ENCODE measurements at regions not wholly inside any gene's neighbourhood (a gene's known extent, or its start where the extent isn't known, plus 50 kb on each side); places are given as distances from the start of the nearest gene placed in this dataset.

DNA sequence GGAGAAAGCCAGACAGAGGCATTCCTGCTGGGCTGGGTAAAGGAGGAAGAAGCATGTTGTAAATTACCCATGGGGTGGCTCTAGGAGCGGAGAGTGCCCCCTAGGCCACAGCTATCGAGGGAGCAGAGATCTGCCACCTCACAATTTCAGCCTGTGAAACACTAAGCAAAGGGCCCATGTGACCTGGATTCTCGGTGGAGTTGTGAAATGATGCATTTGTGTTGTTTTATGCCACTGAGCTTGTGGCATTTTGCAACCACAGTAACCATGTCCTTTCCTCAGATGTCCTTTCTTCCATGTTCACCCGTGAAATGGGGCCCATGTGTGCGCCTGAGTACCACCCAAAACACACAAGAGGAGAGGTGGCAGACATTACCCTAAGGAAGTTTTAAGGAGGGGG, 159.3 kb downstream of the SYK start:
- no peaks in the 10 kb centered on the region for H3K9me3 Mint-ChIP-seq
- H3K27me3 Mint-ChIP-seq (ENCODE audit: low read depth), result peaks cover 3% of the 10 kb centered on the region
- peaks cover 19% of the 10 kb centered on the region for H3K4me1 Mint-ChIP-seq
- H3K4me3 Mint-ChIP-seq, result no peak overlapping the region
- no peaks in the 10 kb centered on the region for H3K36me3 Mint-ChIP-seq (ENCODE audit: low read depth)
- TF ChIP-seq, protein P1, sequence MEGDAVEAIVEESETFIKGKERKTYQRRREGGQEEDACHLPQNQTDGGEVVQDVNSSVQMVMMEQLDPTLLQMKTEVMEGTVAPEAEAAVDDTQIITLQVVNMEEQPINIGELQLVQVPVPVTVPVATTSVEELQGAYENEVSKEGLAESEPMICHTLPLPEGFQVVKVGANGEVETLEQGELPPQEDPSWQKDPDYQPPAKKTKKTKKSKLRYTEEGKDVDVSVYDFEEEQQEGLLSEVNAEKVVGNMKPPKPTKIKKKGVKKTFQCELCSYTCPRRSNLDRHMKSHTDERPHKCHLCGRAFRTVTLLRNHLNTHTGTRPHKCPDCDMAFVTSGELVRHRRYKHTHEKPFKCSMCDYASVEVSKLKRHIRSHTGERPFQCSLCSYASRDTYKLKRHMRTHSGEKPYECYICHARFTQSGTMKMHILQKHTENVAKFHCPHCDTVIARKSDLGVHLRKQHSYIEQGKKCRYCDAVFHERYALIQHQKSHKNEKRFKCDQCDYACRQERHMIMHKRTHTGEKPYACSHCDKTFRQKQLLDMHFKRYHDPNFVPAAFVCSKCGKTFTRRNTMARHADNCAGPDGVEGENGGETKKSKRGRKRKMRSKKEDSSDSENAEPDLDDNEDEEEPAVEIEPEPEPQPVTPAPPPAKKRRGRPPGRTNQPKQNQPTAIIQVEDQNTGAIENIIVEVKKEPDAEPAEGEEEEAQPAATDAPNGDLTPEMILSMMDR (IDR thresholded peaks at IDR 0.05; ENCODE audit: unreplicated experiment in 3 of 3), result no peak
- no peak overlapping the region for H3K27ac Mint-ChIP-seq

DNA sequence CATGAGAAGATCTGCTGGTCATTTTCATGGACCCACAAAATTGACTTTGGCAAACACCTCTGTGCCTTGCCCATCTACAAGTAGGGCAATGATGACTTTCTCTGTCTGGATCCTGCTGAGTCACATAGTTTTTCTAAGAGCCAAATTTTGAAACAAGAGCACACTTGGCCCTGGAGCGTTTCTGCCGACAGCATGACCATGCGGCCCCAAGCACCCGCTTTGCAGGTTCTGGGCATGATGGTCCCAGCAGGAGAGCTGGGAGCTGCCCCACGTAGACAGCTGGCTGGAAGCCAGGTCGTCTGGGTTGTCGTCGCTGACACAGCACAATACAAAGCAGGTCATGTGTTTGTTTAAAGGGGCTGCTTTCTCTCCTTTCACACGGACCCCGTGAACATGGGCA, 159.8 kb downstream of the SYK start:
- H3K27me3 Mint-ChIP-seq (ENCODE audit: low read depth), result peaks cover 3% of the 10 kb centered on the region
- H3K27ac Mint-ChIP-seq, result no peak overlapping the region
- H3K9me3 Mint-ChIP-seq, result no peaks in the 10 kb centered on the region
- TF ChIP-seq, protein P1 (IDR thresholded peaks at IDR 0.05; ENCODE audit: unreplicated experiment in 3 of 3), result no peak
- H3K4me1 Mint-ChIP-seq, result peaks cover 19% of the 10 kb centered on the region
- H3K36me3 Mint-ChIP-seq (ENCODE audit: low read depth), result no peaks in the 10 kb centered on the region
- H3K4me3 Mint-ChIP-seq, result no peak overlapping the region

DNA sequence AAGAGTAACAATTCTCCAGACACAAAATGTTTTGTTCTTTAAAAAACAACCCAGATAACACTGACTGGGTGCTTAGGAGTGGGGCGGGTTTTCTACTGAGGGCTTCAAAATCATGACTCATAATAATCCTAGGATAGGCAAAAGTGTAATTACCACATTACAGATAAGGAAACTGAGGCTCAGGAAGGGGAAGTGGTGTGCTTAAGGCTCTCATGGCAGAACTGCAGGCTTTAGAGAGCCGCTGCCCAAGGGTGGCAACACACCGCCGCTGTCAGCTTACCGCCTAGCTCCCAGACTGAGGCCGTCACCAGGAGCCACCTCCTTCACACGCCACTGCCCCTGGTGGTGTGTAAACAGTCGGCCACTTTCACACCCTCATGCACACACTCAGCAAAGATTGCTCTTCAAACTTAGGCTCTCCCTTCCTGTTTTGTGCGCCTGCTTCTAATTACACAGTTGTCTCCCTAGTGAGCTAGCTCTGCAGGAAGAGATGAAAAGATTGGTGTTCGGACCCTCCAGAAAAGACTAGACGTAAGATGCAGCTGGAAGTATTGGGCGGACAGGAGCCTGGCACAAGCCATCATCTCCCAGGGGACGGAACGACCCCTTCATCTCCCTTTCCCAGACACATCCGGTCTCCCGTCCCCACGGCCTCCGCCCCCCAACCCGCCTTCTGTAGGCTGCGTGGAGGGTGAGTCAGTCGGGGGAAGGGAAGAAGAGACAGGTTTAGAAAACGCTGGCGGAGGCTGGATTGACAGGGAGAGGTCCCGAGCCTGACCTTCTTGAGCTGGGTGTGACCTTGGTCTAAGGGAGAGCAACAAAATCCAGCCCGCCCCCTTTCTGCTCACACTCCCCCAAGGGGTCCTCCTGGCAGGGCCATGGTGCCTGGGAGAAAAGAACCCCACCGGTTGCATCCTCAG, 162.7 kb downstream of the SYK start:
- Mint-ChIP-seq H3K4me1 (peaks cover 28% of the 10 kb centered on the region), H3K9me3 (no peaks in the 10 kb centered on the region), H3K27ac (peak overlapping the region in 2 of 3 experiments; percentile 10 to 34), H3K36me3 (ENCODE audit: low read depth) (no peaks in the 10 kb centered on the region), H3K4me3 (no peak overlapping the region), H3K27me3 (ENCODE audit: low read depth) (peaks cover 4% of the 10 kb centered on the region)
- TF ChIP-seq, protein P1 (IDR thresholded peaks at IDR 0.05; ENCODE audit: unreplicated experiment in 3 of 3), result no peak

DNA sequence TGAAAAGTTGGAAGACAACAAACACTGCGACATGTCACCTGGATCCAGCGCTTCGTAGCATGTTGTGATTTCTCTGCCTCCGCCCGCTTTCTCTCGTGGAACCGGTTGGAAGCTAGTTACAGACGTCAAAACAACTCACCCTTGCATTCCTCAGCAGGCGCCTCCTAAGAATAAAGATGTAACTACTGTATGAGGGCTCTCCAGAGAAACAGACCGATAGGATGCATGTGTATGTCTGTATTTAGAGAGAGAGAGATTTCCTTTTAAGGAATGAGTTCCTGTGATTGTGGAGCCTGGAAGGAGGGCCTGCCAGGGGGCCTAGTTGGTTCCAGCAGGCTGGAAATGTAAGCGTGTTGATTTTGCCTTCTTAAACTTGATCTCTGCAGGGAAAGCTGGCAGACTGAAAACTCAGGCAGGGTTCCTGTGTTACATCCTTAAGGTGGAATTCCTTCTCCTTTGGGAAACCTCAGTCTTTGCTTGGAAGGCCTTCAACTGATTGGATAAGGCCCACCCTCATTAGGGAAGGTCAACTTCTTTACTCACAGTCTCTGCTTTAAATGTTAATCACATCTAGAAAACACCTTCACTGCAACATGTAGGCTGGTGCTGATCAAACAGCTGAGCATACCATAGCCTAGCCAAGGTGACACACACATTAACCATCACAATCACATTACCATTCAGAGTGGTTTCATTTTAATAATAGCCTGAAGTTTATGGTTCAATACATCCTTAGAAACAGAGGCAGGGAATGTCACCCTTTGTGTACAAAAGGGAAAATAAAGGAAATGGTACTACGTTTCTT, 163.8 kb downstream of the SYK start:
- Mint-ChIP-seq H3K9me3 (no peaks in the 10 kb centered on the region), H3K4me1 (peaks cover 28% of the 10 kb centered on the region), H3K27me3 (ENCODE audit: low read depth) (peaks cover 4% of the 10 kb centered on the region), H3K36me3 (ENCODE audit: low read depth) (no peaks in the 10 kb centered on the region), H3K27ac (peak overlapping the region; percentile 8 to 43 (median 10)), H3K4me3 (no peak overlapping the region)
- TF ChIP-seq, protein P1 (IDR thresholded peaks at IDR 0.05; ENCODE audit: unreplicated experiment in 3 of 3), result no peak

DNA sequence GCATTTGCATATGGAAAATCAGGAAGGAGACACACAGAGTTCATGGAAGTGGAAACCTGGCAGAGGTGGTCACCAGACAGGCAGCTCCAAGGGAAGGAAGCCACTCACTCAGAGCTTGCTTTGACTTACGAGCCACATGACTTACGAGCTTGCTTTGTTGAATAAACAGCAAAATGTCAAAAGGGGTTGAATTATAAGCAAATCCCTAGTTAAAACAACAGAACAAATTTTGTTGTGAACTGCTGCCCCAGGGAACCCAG, 164.3 kb downstream of the SYK start:
- Mint-ChIP-seq H3K36me3 (ENCODE audit: low read depth) (no peaks in the 10 kb centered on the region), H3K9me3 (no peaks in the 10 kb centered on the region), H3K27ac (peak overlapping the region in 1 of 3 experiments; percentile 43), H3K4me3 (no peak overlapping the region), H3K4me1 (peaks cover 28% of the 10 kb centered on the region), H3K27me3 (ENCODE audit: low read depth) (peaks cover 4% of the 10 kb centered on the region)
- TF ChIP-seq, protein P1 (IDR thresholded peaks at IDR 0.05; ENCODE audit: unreplicated experiment in 3 of 3), result no peak

Measured in nephron (organoid).